NCI-H1092 (cell line): ENCODE measurements at regions not wholly inside any gene's neighbourhood (a gene's known extent, or its start where the extent isn't known, plus 50 kb on each side); places are given as distances from the start of the nearest gene placed in this dataset.
"Not testable (repeated sequence)": the region's sequence is repeated elsewhere in the genome, so short reads cannot be mapped to it uniquely, and the experiment has no call there.

Experiments
- DNase-seq: peaks from one replicate; lab custom pipeline; 2025; lab: John Stamatoyannopoulos, UW

GRCh38 chr4:102397056-102397455 lies 51.8 kb upstream of the SLC39A8 start:
- DNase-seq = not testable (repeated sequence)

- DNase-seq = no peak
Observed at GRCh38 chr4:102399021-102399420, 53.7 kb upstream of the SLC39A8 start.

- no peak for DNase-seq
Observed at GRCh38 chr4:102400898-102401297, 55.6 kb upstream of the SLC39A8 start.

DNA sequence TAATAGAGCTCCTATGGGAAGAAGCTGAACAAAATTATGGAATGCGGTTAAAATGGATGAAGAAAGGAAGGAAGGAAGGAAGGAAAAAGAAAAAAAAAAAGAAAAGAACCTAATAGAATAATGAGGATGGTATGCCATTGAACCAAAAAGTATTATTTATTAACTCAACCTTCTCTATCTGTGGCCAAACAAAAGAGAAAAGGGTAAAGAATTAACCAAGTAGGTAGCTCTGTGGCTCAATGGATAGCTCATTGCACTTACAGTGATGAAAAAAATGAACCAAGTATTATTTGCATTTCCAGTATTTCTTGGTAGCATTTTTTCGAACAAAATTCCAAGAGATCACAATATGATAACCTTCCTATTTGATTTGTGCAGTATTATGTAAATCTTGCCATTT lies 56.9 kb upstream of the SLC39A8 start:
- no peak for DNase-seq

DNA sequence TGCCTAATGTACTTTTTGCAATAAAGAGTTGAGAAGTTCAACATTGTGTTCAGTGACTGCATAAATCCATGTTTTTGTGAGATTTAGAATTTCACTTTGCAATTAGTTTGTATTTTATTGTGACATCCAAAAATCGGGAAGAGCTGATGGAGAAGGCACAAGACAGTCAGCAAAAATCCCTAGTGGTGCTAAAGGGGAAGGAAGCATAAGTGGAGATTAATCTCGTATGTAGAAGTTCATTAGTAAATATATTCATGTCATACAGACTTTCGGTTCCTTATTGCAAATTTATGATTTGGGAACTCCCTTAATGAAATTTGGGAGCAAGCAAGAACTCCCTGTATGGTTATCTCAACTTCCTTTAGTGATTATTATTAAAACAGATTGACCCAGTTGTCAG lies 57.8 kb upstream of the SLC39A8 start:
- DNase-seq = no peak

DNA sequence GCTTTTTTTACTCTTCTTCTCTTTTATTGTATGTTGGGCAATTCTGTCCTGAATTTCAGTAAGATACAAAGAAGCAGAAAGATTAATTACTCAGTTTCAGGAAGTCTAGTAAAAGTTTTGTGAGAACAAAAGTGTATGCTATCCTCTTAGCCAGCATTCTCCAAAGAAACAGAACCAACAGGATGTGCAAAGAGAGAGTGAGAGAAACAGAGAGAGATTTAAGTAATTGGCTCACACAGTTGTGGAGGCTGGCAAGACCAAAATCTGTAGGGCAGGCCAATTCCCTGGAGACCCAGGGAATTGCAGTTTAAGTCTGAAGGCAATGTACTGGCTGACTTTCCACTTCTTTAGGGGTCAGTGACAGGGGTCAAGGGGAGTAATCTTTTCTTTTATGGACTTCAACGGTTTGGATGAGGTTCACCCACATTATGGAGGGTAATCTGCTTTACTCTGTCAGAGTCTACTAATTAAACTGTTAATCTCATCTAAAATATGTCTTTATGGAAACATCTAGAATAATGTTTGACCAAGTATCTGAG lies 59.2 kb upstream of the SLC39A8 start:
- no peak for DNase-seq

DNA sequence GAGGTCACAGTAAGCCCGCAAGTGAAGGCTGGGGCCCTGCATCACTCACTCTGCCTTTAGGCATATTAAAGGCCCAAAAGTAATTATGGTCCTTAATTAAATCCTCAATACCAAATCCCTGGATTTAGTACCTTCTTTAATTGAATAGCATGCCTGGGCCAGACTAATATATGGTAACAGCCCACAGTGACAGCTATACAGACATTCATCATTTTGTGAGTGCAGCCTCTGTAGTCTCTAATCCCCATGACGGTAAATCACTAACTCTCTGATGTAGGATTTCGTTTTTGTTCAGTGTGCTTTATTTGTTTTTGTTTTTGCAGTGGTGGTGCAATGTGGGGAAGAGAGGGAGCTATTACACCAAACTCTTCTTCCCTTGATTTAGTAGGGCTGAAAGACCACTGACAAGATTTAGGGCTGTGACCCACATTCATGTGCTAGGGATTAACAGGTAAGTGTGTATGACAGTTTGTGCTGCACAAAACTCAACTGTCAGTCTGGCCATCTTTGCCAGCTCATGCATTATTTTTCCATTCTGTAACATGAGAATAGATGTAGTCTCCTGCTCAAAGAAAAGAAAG lies 60.6 kb upstream of the SLC39A8 start:
- DNase-seq = no peak

- not testable (repeated sequence) for DNase-seq
Observed at GRCh38 chr4:102410884-102411283, 65.6 kb upstream of the SLC39A8 start.

DNA sequence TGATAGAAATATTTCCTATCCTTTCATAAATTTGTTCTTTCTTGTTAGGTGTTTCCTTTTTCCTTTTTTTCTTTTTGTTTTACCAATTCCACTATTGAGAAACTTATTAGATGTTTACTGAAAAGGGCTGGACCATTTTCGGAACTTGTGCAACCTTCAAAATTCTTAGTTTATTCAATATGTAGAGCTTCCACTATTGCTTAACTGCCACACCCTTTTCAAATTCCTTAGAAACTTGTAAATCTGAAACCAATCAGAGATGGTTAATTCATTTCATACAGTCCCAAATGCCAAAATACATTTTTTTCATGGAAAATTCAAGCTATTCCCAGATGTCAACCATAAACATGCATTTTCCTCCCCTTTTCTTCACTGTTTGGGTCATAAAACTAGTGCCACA lies 66.1 kb upstream of the SLC39A8 start:
- DNase-seq = no peak

DNA sequence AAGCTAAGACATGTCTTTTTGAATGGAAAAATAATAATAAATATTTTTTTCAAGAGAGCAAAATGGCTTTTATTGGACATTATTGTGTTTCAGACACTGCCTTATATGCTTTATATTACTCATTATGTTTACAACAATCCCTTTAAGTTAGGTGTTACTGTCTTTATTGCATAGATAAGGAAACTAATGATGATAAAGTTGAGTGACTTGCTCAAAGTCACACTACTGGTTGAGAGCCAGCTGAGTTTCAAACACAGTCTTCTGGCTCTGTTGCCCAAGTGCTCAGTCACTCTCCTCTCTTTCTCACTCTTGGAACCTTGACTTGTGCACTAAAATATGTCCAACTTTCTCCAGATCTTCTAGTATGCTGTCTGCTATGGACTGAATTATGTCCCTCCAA lies 71.5 kb upstream of the SLC39A8 start:
- DNase-seq = no peak

GRCh38 chr4:102420563-102421398 lies 75.5 kb upstream of the SLC39A8 start:
- no peak for DNase-seq

DNA sequence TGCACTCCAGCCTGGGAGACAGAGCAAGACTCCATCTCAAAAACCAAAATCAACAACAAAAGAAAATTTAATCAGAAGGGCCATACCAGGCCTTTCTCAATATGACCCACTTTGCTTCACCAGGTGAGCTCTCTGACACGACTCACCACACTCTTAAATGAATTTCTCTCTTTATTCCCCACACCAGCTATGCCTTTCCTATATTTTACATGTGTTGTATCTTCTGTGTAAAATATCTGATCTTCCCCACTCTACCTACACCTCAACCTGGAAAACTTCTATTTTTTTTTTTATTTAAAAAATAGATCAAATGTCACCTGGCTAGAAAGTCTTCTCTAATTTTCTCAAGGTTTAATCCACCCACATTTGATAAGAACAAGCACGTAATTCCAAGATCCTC lies 77.6 kb upstream of the SLC39A8 start:
- no peak for DNase-seq

DNA sequence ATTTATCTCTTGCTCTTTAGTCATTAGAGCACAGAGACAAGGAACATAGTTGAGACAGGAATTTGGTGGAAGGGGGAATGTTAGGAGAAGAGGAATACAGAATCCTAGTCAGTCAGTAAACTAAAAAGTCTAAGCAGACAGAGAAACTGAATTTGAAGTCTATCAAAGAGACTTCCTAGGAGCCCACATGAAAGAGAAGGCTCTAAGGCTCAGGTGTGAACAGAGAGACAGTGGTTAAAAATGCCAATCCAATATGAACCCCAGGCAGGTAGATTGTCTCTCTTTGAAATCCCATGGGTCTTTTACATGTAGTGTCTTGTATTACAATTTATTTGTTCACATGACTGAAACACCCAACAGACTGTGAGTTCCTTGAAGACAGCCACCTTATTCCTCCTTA lies 77.8 kb upstream of the NFKB1 start:
- DNase-seq = no peak

GRCh38 chr4:102427371-102427998 lies 73.7 kb upstream of the NFKB1 start:
- no peak for DNase-seq

GRCh38 chr4:102428122-102428521 lies 73.0 kb upstream of the NFKB1 start:
- DNase-seq = no peak

GRCh38 chr4:102429553-102429952 lies 71.6 kb upstream of the NFKB1 start:
- DNase-seq = no peak

DNA sequence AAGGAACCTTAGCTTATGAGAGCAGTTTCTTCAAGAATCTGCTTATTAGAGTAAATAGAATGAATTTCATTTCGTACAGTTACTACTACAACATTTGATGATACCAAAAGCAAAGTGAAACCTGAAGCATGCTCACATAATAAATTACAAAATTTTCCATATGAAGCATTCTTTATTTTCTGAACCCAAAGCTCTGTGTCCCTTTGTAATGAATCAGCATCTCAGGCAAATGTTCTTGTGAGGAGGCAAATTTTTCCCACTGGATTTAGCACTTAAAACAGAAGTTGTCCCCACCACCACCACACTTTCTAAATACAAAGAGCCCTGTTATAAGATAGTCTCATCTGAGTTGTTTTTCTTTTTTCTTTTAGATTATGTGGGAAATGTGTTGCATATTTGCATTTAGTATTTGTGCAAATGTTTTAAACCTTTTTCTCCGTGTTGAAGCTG lies 70.7 kb upstream of the NFKB1 start:
- DNase-seq = no peak

DNA sequence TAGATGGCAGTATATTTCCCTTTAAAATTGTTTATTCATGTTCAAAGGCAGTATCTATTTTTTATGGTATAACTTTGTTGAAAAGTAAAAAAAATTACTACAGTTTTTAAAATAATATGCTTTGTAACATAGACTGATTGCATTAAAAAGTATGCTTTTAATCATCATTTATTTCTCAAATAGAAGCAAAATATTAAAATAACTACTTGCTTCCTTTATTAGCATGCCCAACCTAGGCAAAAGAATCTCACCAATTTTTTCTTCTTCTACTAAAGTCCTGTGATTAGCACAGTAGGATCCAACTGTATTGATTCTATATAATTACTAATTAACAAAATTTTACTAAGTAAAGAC lies 69.6 kb upstream of the NFKB1 start:
- DNase-seq = no peak

GRCh38 chr4:102437111-102437510 lies 64.0 kb upstream of the NFKB1 start:
- no peak for DNase-seq

GRCh38 chr4:102438396-102439235 lies 62.5 kb upstream of the NFKB1 start:
- DNase-seq = no peak

DNA sequence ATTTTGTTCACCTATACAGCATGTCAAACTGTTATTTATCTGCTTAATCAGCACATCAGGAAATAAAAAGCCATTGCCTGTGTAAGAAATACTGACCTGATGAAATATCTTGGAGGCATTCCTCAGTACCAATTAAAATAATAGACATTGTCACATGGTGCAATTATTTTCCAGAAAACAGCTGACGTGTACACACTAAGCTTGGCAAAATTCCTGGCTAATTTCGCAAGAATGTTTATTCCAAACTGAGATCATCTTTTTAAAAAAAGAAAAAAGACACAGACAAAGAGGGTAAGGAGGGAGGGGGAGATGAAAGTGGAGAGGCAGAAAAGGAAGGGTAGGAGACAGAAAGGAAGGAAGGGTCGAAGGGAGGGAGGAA lies 61.9 kb upstream of the NFKB1 start:
- DNase-seq = no peak

- no peak for DNase-seq
Observed at GRCh38 chr4:102439812-102440211, 61.3 kb upstream of the NFKB1 start.
